Osteoblast (primary cell): ENCODE measurements at regions not wholly inside any gene's neighbourhood (a gene's known extent, or its start where the extent isn't known, plus 50 kb on each side); places are given as distances from the start of the nearest gene placed in this dataset.

Source experiments
- DNase-seq: peaks from one replicate; pipeline ENCODE4 v3.0.0; 2011; ENCODE audit warnings: low spot score, mixed read lengths; ENCODE audit not compliant: insufficient read length; ENCODE audit errors: missing footprints
- H2AFZ ChIP-seq: 2 replicates; pipeline ENCODE4 v1.6.0; 2011; ENCODE audit warnings: mild to moderate bottlenecking, low read length
- H3K27ac ChIP-seq: 2 replicates; pipeline ENCODE4 v1.5.1; 2011; ENCODE audit warnings: mild to moderate bottlenecking, low read depth, low read length, moderate library complexity
- H3K27me3 ChIP-seq: 2 replicates; pipeline ENCODE4 v1.6.0; 2012; ENCODE audit warnings: mild to moderate bottlenecking, control low read depth, inconsistent platforms, low read length, moderate library complexity; ENCODE audit not compliant: insufficient read depth
- H3K36me3 ChIP-seq: 2 replicates; pipeline ENCODE4 v1.5.1; 2011; ENCODE audit warnings: mild to moderate bottlenecking, low read length, control low read depth, moderate library complexity; ENCODE audit not compliant: insufficient read depth
- H3K4me1 ChIP-seq: 2 replicates; pipeline ENCODE4 v1.5.1; 2011; ENCODE audit warnings: mild to moderate bottlenecking, low read length, control low read depth, moderate library complexity; ENCODE audit not compliant: insufficient read depth
- H3K4me2 ChIP-seq: 2 replicates; pipeline ENCODE4 v1.6.0; 2011; ENCODE audit warnings: mild to moderate bottlenecking, low read length; ENCODE audit not compliant: insufficient read depth
- H3K4me3 ChIP-seq: fragments of 200-600 bp; sonication (generic); 3 replicates; pipeline ENCODE4 v1.5.1; 2012; ENCODE audit warnings: mild to moderate bottlenecking, low read length, inconsistent platforms; ENCODE audit not compliant: insufficient read depth
- H3K79me2 ChIP-seq: 2 replicates; pipeline ENCODE4 v1.6.0; 2012; ENCODE audit warnings: mild to moderate bottlenecking, low read length, control low read depth, inconsistent platforms; ENCODE audit not compliant: insufficient read depth
- H3K9me3 ChIP-seq: 2 replicates; pipeline ENCODE4 v1.5.1; 2011; ENCODE audit warnings: low read depth, low read length, control low read depth
- H4K20me1 ChIP-seq: 2 replicates; pipeline ENCODE4 v1.6.0; 2012; ENCODE audit warnings: mild to moderate bottlenecking, low read length, control low read depth; ENCODE audit not compliant: insufficient read depth
- CTCF ChIP-seq: IDR thresholded peaks from 2 replicates; pipeline ENCODE4 v1.5.1; 2011; ENCODE audit warnings: mild to moderate bottlenecking, low read depth, low read length, moderate library complexity; ENCODE audit errors: extremely low read depth

- Histone ChIP-seq H3K9me3 (no peaks in the 10 kb centered on the region), H3K79me2 (no peaks in the 10 kb centered on the region), H3K27me3 (no peaks in the 10 kb centered on the region), H3K4me3 (no peak overlapping the region), H3K27ac (no peak overlapping the region), H3K36me3 (no peaks in the 10 kb centered on the region), H4K20me1 (no peaks in the 10 kb centered on the region), H3K4me1 (no peaks in the 10 kb centered on the region), H3K4me2 (no peak overlapping the region), H2AFZ (no peak overlapping the region)
- no peak for DNase-seq
- no peak for TF ChIP-seq CTCF
Observed at GRCh38 chr6:80946402-80946801, 806.1 kb downstream of the TENT5A start.

GRCh38 chr6:80942911-80943310 is 809.6 kb downstream of the TENT5A start:
- no peak for DNase-seq
- H3K27ac ChIP-seq = no peak overlapping the region
- H3K4me2 ChIP-seq = no peak overlapping the region
- no peaks in the 10 kb centered on the region for H3K27me3 ChIP-seq
- no peaks in the 10 kb centered on the region for H3K79me2 ChIP-seq
- no peaks in the 10 kb centered on the region for H3K9me3 ChIP-seq
- no peaks in the 10 kb centered on the region for H3K36me3 ChIP-seq
- H3K4me1 ChIP-seq = no peaks in the 10 kb centered on the region
- no peak overlapping the region for H2AFZ ChIP-seq
- no peak for TF ChIP-seq CTCF
- no peak overlapping the region for H3K4me3 ChIP-seq
- no peaks in the 10 kb centered on the region for H4K20me1 ChIP-seq

- H3K36me3 ChIP-seq = no peaks in the 10 kb centered on the region
- H3K4me2 ChIP-seq = no peak overlapping the region
- no peak overlapping the region for H3K27ac ChIP-seq
- H4K20me1 ChIP-seq = no peaks in the 10 kb centered on the region
- no peaks in the 10 kb centered on the region for H3K27me3 ChIP-seq
- TF ChIP-seq CTCF = no peak
- H3K4me3 ChIP-seq = no peak overlapping the region
- no peaks in the 10 kb centered on the region for H3K4me1 ChIP-seq
- H3K79me2 ChIP-seq = no peaks in the 10 kb centered on the region
- H2AFZ ChIP-seq = no peak overlapping the region
- H3K9me3 ChIP-seq = no peaks in the 10 kb centered on the region
- no peak for DNase-seq
Observed at GRCh38 chr6:80940976-80941375, 811.5 kb downstream of the TENT5A start.

GRCh38 chr6:80940571-80940970 is 811.9 kb downstream of the TENT5A start:
- Histone ChIP-seq H3K4me2 (no peak overlapping the region), H3K27ac (no peak overlapping the region), H3K4me3 (no peak overlapping the region), H3K27me3 (no peaks in the 10 kb centered on the region), H3K4me1 (no peaks in the 10 kb centered on the region), H4K20me1 (no peaks in the 10 kb centered on the region), H3K9me3 (no peaks in the 10 kb centered on the region), H3K36me3 (no peaks in the 10 kb centered on the region), H3K79me2 (no peaks in the 10 kb centered on the region), H2AFZ (no peak overlapping the region)
- DNase-seq = no peak
- no peak for TF ChIP-seq CTCF
